Osteoblast (primary cell): ENCODE measurements at regions not wholly inside any gene's neighbourhood (a gene's known extent, or its start where the extent isn't known, plus 50 kb on each side); places are given as distances from the start of the nearest gene placed in this dataset.

ENCODE experiments used
- DNase-seq: peaks from one replicate; pipeline ENCODE4 v3.0.0; 2011; ENCODE audit warnings: low spot score, mixed read lengths; ENCODE audit not compliant: insufficient read length; ENCODE audit errors: missing footprints
- H2AFZ ChIP-seq: 2 replicates; pipeline ENCODE4 v1.6.0; 2011; ENCODE audit warnings: mild to moderate bottlenecking, low read length
- H3K27ac ChIP-seq: 2 replicates; pipeline ENCODE4 v1.5.1; 2011; ENCODE audit warnings: mild to moderate bottlenecking, low read depth, low read length, moderate library complexity
- H3K27me3 ChIP-seq: 2 replicates; pipeline ENCODE4 v1.6.0; 2012; ENCODE audit warnings: mild to moderate bottlenecking, control low read depth, inconsistent platforms, low read length, moderate library complexity; ENCODE audit not compliant: insufficient read depth
- H3K36me3 ChIP-seq: 2 replicates; pipeline ENCODE4 v1.5.1; 2011; ENCODE audit warnings: mild to moderate bottlenecking, low read length, control low read depth, moderate library complexity; ENCODE audit not compliant: insufficient read depth
- H3K4me1 ChIP-seq: 2 replicates; pipeline ENCODE4 v1.5.1; 2011; ENCODE audit warnings: mild to moderate bottlenecking, low read length, control low read depth, moderate library complexity; ENCODE audit not compliant: insufficient read depth
- H3K4me2 ChIP-seq: 2 replicates; pipeline ENCODE4 v1.6.0; 2011; ENCODE audit warnings: mild to moderate bottlenecking, low read length; ENCODE audit not compliant: insufficient read depth
- H3K4me3 ChIP-seq: fragments of 200-600 bp; sonication (generic); 3 replicates; pipeline ENCODE4 v1.5.1; 2012; ENCODE audit warnings: mild to moderate bottlenecking, low read length, inconsistent platforms; ENCODE audit not compliant: insufficient read depth
- H3K79me2 ChIP-seq: 2 replicates; pipeline ENCODE4 v1.6.0; 2012; ENCODE audit warnings: mild to moderate bottlenecking, low read length, control low read depth, inconsistent platforms; ENCODE audit not compliant: insufficient read depth
- H3K9me3 ChIP-seq: 2 replicates; pipeline ENCODE4 v1.5.1; 2011; ENCODE audit warnings: low read depth, low read length, control low read depth
- H4K20me1 ChIP-seq: 2 replicates; pipeline ENCODE4 v1.6.0; 2012; ENCODE audit warnings: mild to moderate bottlenecking, low read length, control low read depth; ENCODE audit not compliant: insufficient read depth
- TF ChIP-seq, protein P1 (sequence below): IDR thresholded peaks from 2 replicates; pipeline ENCODE4 v1.5.1; 2011; ENCODE audit warnings: mild to moderate bottlenecking, low read depth, low read length, moderate library complexity; ENCODE audit errors: extremely low read depth

GRCh38 chr18:38420611-38421010 is 855.0 kb upstream of the CELF4 start:
- Histone ChIP-seq H3K4me3 (no peak overlapping the region), H3K27me3 (no peaks in the 10 kb centered on the region), H2AFZ (no peak overlapping the region), H4K20me1 (no peaks in the 10 kb centered on the region), H3K4me2 (no peak overlapping the region), H3K79me2 (no peaks in the 10 kb centered on the region), H3K27ac (no peak overlapping the region), H3K9me3 (no peaks in the 10 kb centered on the region), H3K4me1 (no peaks in the 10 kb centered on the region), H3K36me3 (no peaks in the 10 kb centered on the region)
- no peak for DNase-seq
- TF ChIP-seq, protein P1, sequence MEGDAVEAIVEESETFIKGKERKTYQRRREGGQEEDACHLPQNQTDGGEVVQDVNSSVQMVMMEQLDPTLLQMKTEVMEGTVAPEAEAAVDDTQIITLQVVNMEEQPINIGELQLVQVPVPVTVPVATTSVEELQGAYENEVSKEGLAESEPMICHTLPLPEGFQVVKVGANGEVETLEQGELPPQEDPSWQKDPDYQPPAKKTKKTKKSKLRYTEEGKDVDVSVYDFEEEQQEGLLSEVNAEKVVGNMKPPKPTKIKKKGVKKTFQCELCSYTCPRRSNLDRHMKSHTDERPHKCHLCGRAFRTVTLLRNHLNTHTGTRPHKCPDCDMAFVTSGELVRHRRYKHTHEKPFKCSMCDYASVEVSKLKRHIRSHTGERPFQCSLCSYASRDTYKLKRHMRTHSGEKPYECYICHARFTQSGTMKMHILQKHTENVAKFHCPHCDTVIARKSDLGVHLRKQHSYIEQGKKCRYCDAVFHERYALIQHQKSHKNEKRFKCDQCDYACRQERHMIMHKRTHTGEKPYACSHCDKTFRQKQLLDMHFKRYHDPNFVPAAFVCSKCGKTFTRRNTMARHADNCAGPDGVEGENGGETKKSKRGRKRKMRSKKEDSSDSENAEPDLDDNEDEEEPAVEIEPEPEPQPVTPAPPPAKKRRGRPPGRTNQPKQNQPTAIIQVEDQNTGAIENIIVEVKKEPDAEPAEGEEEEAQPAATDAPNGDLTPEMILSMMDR, result no peak

DNA sequence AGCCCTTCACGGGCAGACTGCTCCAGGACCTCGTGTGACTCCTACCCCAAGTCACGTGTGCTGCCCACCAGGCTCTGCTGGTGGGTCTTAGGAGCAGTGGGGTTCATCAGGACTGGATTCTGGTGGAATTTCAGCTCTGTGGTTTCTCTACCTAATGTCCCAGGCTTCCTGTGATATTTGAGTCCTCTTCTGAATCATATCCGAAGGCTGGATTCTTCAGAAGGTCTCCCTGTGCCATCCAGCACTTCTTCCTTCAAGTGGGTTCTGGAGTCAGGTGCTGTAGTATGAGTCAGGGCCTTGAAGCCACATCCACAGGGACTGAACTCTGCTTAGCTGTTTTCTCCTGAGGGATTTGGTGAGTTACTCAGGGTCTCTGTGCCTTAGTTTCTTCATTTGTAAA is 850.2 kb upstream of the CELF4 start:
- no peak for DNase-seq
- TF ChIP-seq, protein P1, result no peak

DNA sequence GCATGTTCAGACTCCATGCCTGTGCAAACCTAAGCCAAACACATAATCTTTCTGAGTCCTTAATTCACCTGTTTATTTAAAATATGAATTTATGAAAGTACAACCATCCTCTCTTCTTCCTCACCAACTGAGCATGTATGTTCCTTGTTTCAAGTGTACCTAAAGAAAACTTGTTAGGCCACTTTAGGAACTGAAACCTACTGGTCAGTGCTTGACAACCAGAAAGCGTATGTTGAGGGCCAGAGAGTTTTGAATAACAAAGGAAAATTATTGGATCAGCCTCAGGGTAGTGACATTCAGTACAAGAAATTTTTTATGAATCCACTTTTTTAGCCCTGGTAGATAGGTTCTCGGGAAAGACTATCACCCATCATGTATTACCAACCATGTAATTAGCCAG is 847.6 kb upstream of the CELF4 start:
- H3K27ac ChIP-seq, result no peak overlapping the region
- no peaks in the 10 kb centered on the region for H3K36me3 ChIP-seq
- no peak for DNase-seq
- no peaks in the 10 kb centered on the region for H3K27me3 ChIP-seq
- H2AFZ ChIP-seq, result no peak overlapping the region
- no peak overlapping the region for H3K4me3 ChIP-seq
- H3K4me1 ChIP-seq, result no peaks in the 10 kb centered on the region
- TF ChIP-seq, protein P1, result no peak
- H4K20me1 ChIP-seq, result no peaks in the 10 kb centered on the region
- no peak overlapping the region for H3K4me2 ChIP-seq
- H3K79me2 ChIP-seq, result no peaks in the 10 kb centered on the region
- no peaks in the 10 kb centered on the region for H3K9me3 ChIP-seq

More for the DNA sequence above, 850.2 kb upstream of the CELF4 start:
- Histone ChIP-seq H3K4me2 (no peak overlapping the region), H3K79me2 (no peaks in the 10 kb centered on the region), H3K27ac (no peak overlapping the region), H2AFZ (no peak overlapping the region), H3K4me1 (no peaks in the 10 kb centered on the region), H3K36me3 (no peaks in the 10 kb centered on the region), H3K27me3 (no peaks in the 10 kb centered on the region), H4K20me1 (no peaks in the 10 kb centered on the region), H3K9me3 (no peaks in the 10 kb centered on the region), H3K4me3 (no peak overlapping the region)

- H3K4me1 ChIP-seq, result no peaks in the 10 kb centered on the region
- H4K20me1 ChIP-seq, result no peaks in the 10 kb centered on the region
- no peaks in the 10 kb centered on the region for H3K36me3 ChIP-seq
- H3K4me3 ChIP-seq, result no peak overlapping the region
- H3K27ac ChIP-seq, result no peak overlapping the region
- H3K27me3 ChIP-seq, result no peaks in the 10 kb centered on the region
- no peak overlapping the region for H2AFZ ChIP-seq
- TF ChIP-seq, protein P1, result no peak
- no peak overlapping the region for H3K4me2 ChIP-seq
- no peak for DNase-seq
- H3K79me2 ChIP-seq, result no peaks in the 10 kb centered on the region
- no peaks in the 10 kb centered on the region for H3K9me3 ChIP-seq
These were observed 841.0 kb upstream of the CELF4 start for GRCh38 chr18:38406607-38407006.
